HEK293T (cell line): ENCODE measurements at regions not wholly inside any gene's neighbourhood (a gene's known extent, or its start where the extent isn't known, plus 50 kb on each side); places are given as distances from the start of the nearest gene placed in this dataset.

Source experiments
- ARNT ChIP-seq: fragments of 450-650 bp; IDR thresholded peaks from 2 replicates; pipeline ENCODE4 v1.6.1; 2017; ENCODE audit warnings: mild to moderate bottlenecking
- BHLHE40 ChIP-seq: fragments of 450-650 bp; IDR thresholded peaks from 2 replicates; pipeline ENCODE4 v1.6.1; 2016; ENCODE audit warnings: mild to moderate bottlenecking, moderate library complexity, borderline replicate concordance
- ELF4 ChIP-seq: fragments of 450-650 bp; IDR thresholded peaks from 2 replicates; pipeline ENCODE4 v1.6.1; 2017; ENCODE audit warnings: antibody characterized with exemption
- FOXA1 ChIP-seq: fragments of 450-650 bp; IDR thresholded peaks from 2 replicates; pipeline ENCODE4 v1.6.1; 2016; ENCODE audit warnings: mild to moderate bottlenecking
- FOXK2 ChIP-seq: fragments of 450-650 bp; IDR thresholded peaks from 2 replicates; pipeline ENCODE4 v1.6.1; 2016; ENCODE audit warnings: mild to moderate bottlenecking
- FOXM1 ChIP-seq: fragments of 450-650 bp; IDR thresholded peaks from 2 replicates; pipeline ENCODE4 v1.6.1; 2017; ENCODE audit warnings: mild to moderate bottlenecking, borderline replicate concordance
- NFRKB ChIP-seq: fragments of 450-650 bp; IDR thresholded peaks from 2 replicates; pipeline ENCODE4 v1.6.1; 2016; ENCODE audit warnings: mild to moderate bottlenecking, moderate library complexity
- SP1 ChIP-seq: fragments of 450-650 bp; IDR thresholded peaks from 2 replicates; pipeline ENCODE4 v1.6.1; 2017
- SUZ12 ChIP-seq: fragments of 450-650 bp; IDR thresholded peaks from 2 replicates; pipeline ENCODE4 v1.6.1; 2016; ENCODE audit warnings: mild to moderate bottlenecking
- TARDBP ChIP-seq: fragments of 450-650 bp; IDR thresholded peaks from 2 replicates; pipeline ENCODE4 v1.6.1; 2016
- ZNF384 ChIP-seq: fragments of 450-650 bp; IDR thresholded peaks from 2 replicates; pipeline ENCODE4 v1.6.1; 2016
- TF ChIP-seq, protein P1 (sequence below): fragments of 450-650 bp; IDR thresholded peaks from 2 replicates; pipeline ENCODE4 v1.6.1; 2016

- TF ChIP-seq FOXM1 (no peak), FOXA1 (no peak), ARNT (no peak), BHLHE40 (no peak), SUZ12 (no peak), SP1 (no peak), NFRKB (no peak), ELF4 (no peak), TARDBP (no peak), ZNF384 (no peak), FOXK2 (no peak)
- TF ChIP-seq, protein P1, sequence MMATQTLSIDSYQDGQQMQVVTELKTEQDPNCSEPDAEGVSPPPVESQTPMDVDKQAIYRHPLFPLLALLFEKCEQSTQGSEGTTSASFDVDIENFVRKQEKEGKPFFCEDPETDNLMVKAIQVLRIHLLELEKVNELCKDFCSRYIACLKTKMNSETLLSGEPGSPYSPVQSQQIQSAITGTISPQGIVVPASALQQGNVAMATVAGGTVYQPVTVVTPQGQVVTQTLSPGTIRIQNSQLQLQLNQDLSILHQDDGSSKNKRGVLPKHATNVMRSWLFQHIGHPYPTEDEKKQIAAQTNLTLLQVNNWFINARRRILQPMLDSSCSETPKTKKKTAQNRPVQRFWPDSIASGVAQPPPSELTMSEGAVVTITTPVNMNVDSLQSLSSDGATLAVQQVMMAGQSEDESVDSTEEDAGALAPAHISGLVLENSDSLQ = no peak
Measured at GRCh38 chr13:105278943-105279381, 1256.5 kb downstream of the EFNB2 start.
